ENCODE measurements at regions not wholly inside any gene's neighbourhood (a gene's known extent, or its start where the extent isn't known, plus 50 kb on each side); places are given as distances from the start of the nearest gene placed in this dataset.
"Not testable (repeated sequence)": the region's sequence is repeated elsewhere in the genome, so short reads cannot be mapped to it uniquely, and the experiment has no call there.

GRCh38 chr5:94086635-94087034, 345.2 kb upstream of the POU5F2 start:
- H3K4me3 ChIP-seq, H3K27ac ChIP-seq, H3K4me1 ChIP-seq, H3K4me2 ChIP-seq, POLR2A ChIA-PET, H3K9me3 ChIP-seq, FAIRE-seq: not testable (repeated sequence)
- DNase-seq (ENCODE audit: low read depth in 1 of 2, low spot score in 1 of 2) (peak in 1 of 2 experiments; percentile 47), ATAC-seq (peak in 1 of 2 experiments; percentile 59; a peak in 2 of 6 replicates)
- TF ChIP-seq RAD21 (conservative IDR thresholded peaks at IDR 0.05 in 1 of 2, IDR thresholded peaks at IDR 0.05 in 1 of 2): peak; percentile 32 to 51; a peak in 4 of 5 replicates
- TF ChIP-seq, protein P1, sequence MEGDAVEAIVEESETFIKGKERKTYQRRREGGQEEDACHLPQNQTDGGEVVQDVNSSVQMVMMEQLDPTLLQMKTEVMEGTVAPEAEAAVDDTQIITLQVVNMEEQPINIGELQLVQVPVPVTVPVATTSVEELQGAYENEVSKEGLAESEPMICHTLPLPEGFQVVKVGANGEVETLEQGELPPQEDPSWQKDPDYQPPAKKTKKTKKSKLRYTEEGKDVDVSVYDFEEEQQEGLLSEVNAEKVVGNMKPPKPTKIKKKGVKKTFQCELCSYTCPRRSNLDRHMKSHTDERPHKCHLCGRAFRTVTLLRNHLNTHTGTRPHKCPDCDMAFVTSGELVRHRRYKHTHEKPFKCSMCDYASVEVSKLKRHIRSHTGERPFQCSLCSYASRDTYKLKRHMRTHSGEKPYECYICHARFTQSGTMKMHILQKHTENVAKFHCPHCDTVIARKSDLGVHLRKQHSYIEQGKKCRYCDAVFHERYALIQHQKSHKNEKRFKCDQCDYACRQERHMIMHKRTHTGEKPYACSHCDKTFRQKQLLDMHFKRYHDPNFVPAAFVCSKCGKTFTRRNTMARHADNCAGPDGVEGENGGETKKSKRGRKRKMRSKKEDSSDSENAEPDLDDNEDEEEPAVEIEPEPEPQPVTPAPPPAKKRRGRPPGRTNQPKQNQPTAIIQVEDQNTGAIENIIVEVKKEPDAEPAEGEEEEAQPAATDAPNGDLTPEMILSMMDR (IDR thresholded peaks at IDR 0.05): peak; percentile 36
- WGBS (ENCODE audit: missing lambda C conversion rate): 95% methylated on average over 8 of the region's 8 CpGs
- CTCF ChIA-PET: interaction anchor here (0.6 to 1.1 kb wide), 3 partner anchors 12 to 184 kb away, joined by 3 to 4 read pairs (median 4); no protein-coding TSS in a partner anchor

DNA sequence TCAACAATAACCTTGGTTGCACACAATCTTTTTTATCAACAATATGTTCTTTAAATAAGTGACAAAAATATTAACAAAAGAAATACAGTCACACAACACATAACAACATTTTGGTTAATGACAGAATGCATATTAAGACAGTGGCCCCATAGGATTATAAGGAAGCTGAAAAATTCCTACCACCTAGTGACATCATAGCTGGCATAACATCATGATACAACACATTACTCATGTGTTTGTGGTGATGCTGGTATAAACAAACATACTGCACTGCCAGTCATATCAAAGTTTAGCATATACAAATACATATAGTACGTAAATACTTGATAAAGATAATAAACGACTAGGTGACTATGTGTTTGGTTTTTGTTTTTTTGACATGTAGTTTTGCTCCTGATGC, 344.8 kb upstream of the POU5F2 start:
- ChIA-PET CTCF (interaction anchor here (0.6 to 1.1 kb wide), 2 partner anchors 12 to 26 kb away, joined by 3 to 4 read pairs; no protein-coding TSS in a partner anchor), POLR2A (no interaction called here)
- H3K4me3 ChIP-seq: no peak overlapping the region
- FAIRE-seq: no peak
- 66% methylated on average over 2 of the region's 2 CpGs for WGBS (ENCODE audit: missing lambda C conversion rate)
- no peak for DNase-seq (ENCODE audit: low read depth in 1 of 2, low spot score in 1 of 2)
- no peak for TF ChIP-seq HOXB13 (CRISPR knock-in tag; IDR thresholded peaks at IDR 0.05; ENCODE audit: low read depth)
- no peak overlapping the region for H3K4me2 ChIP-seq
- no peaks in the 10 kb centered on the region for H3K4me1 ChIP-seq
- H3K9me3 ChIP-seq: no peaks in the 10 kb centered on the region
- no peak for ATAC-seq
- H3K27ac ChIP-seq: no peak overlapping the region

DNA sequence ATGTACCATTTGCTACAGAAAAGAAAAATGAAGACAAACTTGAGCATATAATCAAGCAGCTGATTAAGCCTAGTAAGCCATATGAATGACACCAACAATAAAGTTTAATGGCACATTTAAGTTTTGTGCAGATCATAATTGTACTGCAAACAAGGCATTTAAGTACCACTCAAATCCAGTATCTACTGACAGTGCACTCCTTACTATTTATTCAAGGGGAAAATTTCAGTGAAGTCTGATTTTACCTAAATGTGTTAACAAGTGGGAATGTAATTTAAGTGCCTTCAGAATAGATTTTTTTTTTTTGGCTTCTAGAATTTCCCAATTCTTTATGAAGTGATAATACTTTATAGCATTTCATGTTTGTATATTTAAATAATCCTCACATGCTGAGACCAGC, 341.0 kb upstream of the POU5F2 start:
- H3K9me3 ChIP-seq: no peaks in the 10 kb centered on the region
- no peak overlapping the region for H3K4me3 ChIP-seq
- ChIA-PET POLR2A (no interaction called here), CTCF (no interaction called here)
- no peak for FAIRE-seq
- no peaks in the 10 kb centered on the region for H3K4me1 ChIP-seq
- TF ChIP-seq FOXS1 (CRISPR knock-in tag; IDR thresholded peaks at IDR 0.05) (no peak), NFE2L2 (conservative IDR thresholded peaks at IDR 0.05; ENCODE audit: low read length) (no peak), HES2 (IDR thresholded peaks at IDR 0.05) (no peak), RNF2 (IDR thresholded peaks at IDR 0.05; ENCODE audit: borderline replicate concordance, low read depth) (no peak), RFX5 (IDR thresholded peaks at IDR 0.05) (no peak), NPAS2 (CRISPR knock-in tag; IDR thresholded peaks at IDR 0.05; ENCODE audit: borderline replicate concordance) (no peak), REST (IDR thresholded peaks at IDR 0.05) (no peak), SMC3 (IDR thresholded peaks at IDR 0.05) (no peak), BCL3 (IDR thresholded peaks at IDR 0.05) (no peak), ZC3H11A (IDR thresholded peaks at IDR 0.05) (no peak), JUN (IDR thresholded peaks at IDR 0.05) (no peak), CEBPB (IDR thresholded peaks at IDR 0.05) (no peak), EP300 (IDR thresholded peaks at IDR 0.05) (no peak), RCOR1 (IDR thresholded peaks at IDR 0.05; ENCODE audit: low read depth, low read length) (no peak), EHMT2 (IDR thresholded peaks at IDR 0.05; ENCODE audit: low read depth) (no peak), NR3C1 (IDR thresholded peaks at IDR 0.05) (no peak), KDM5A (IDR thresholded peaks at IDR 0.05) (no peak), MAZ (IDR thresholded peaks at IDR 0.05; ENCODE audit: borderline replicate concordance, low read depth, low read length) (no peak)
- TF ChIP-seq, protein P2, sequence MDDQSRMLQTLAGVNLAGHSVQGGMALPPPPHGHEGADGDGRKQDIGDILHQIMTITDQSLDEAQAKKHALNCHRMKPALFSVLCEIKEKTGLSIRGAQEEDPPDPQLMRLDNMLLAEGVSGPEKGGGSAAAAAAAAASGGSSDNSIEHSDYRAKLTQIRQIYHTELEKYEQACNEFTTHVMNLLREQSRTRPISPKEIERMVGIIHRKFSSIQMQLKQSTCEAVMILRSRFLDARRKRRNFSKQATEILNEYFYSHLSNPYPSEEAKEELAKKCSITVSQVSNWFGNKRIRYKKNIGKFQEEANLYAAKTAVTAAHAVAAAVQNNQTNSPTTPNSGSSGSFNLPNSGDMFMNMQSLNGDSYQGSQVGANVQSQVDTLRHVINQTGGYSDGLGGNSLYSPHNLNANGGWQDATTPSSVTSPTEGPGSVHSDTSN (IDR thresholded peaks at IDR 0.05): no peak
- TF ChIP-seq, protein P3, sequence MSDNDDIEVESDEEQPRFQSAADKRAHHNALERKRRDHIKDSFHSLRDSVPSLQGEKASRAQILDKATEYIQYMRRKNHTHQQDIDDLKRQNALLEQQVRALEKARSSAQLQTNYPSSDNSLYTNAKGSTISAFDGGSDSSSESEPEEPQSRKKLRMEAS (IDR thresholded peaks at IDR 0.05): no peak
- DNase-seq (ENCODE audit: low read depth in 1 of 2, low spot score in 1 of 2): no peak
- H3K27ac ChIP-seq: no peak overlapping the region
- ATAC-seq: no peak
- H3K4me2 ChIP-seq: no peak overlapping the region
